GM10248 (cell line): ENCODE measurements at regions not wholly inside any gene's neighbourhood (a gene's known extent, or its start where the extent isn't known, plus 50 kb on each side); places are given as distances from the start of the nearest gene placed in this dataset.

ENCODE experiments used
- CTCF ChIA-PET: fragments of 300-600 bp; sonication (Branson Sonifier 250); formaldehyde crosslinking; extraction: SDS; loops from one replicate; lab custom pipeline; 2021; ENCODE audit warnings: antibody characterized with exemption; lab: Yijun Ruan, JAX
- POLR2A ChIA-PET: fragments of 350-650 bp; sonication (Branson Sonifier 250); formaldehyde crosslinking; extraction: SDS; loops from one replicate; lab custom pipeline; 2020; ENCODE audit warnings: antibody characterized with exemption; lab: Yijun Ruan, JAX
- DNase-seq: peaks from one replicate; pipeline ENCODE4 v3.0.0; 2012; ENCODE audit errors: extremely low spot score
- CTCF ChIP-seq: IDR thresholded peaks from 2 replicates; pipeline ENCODE4 v1.5.1; 2012; ENCODE audit warnings: mild to moderate bottlenecking, low read depth; ENCODE audit errors: extremely low read depth, missing control alignments, control extremely low read depth

- TF ChIP-seq CTCF = no peak
- no peak for DNase-seq
- ChIA-PET POLR2A (no interaction called here), CTCF (interaction anchor here (0.8 kb wide), 1 partner anchor 7 kb away, joined by 3 read pairs; no protein-coding TSS in a partner anchor)
These were observed 452.3 kb downstream of the ZIC3 start for GRCh38 chrX:138018145-138018799.

- DNase-seq = no peak
- TF ChIP-seq CTCF = no peak
- CTCF ChIA-PET = interaction anchor here (0.9 kb wide), 1 partner anchor 13 kb away, joined by 3 read pairs; no protein-coding TSS in a partner anchor
- POLR2A ChIA-PET = no interaction called here
These were observed 455.0 kb downstream of the ZIC3 start for GRCh38 chrX:138020941-138021340.

- TF ChIP-seq CTCF = peak; percentile 20
- CTCF ChIA-PET = interaction anchor here (1.0 to 1.9 kb wide), 2 partner anchors 8 to 15 kb away, joined by 3 to 4 read pairs; no protein-coding TSS in a partner anchor
- POLR2A ChIA-PET = no interaction called here
- peak; percentile 15 for DNase-seq
These were observed 460.3 kb downstream of the ZIC3 start for GRCh38 chrX:138026211-138026610.

- TF ChIP-seq CTCF = no peak
- ChIA-PET CTCF (no interaction called here), POLR2A (no interaction called here)
- DNase-seq = no peak
These were observed 465.8 kb downstream of the ZIC3 start for GRCh38 chrX:138031715-138032114.

GRCh38 chrX:138034136-138034535 is 468.2 kb downstream of the ZIC3 start:
- POLR2A ChIA-PET = no interaction called here
- no peak for TF ChIP-seq CTCF
- no peak for DNase-seq
- CTCF ChIA-PET = interaction anchor here (1.2 kb wide), 1 partner anchor 601 kb away, joined by 4 read pairs; no protein-coding TSS in a partner anchor

- ChIA-PET POLR2A (no interaction called here), CTCF (no interaction called here)
- DNase-seq = no peak
- TF ChIP-seq CTCF = no peak
These were observed 471.6 kb downstream of the ZIC3 start for GRCh38 chrX:138037548-138037947.

- no peak for TF ChIP-seq CTCF
- CTCF ChIA-PET = no interaction called here
- POLR2A ChIA-PET = no interaction called here
These were observed 492.0 kb downstream of the ZIC3 start for GRCh38 chrX:138057883-138058282.

More at GRCh38 chrX:138057883-138058282, 492.0 kb downstream of the ZIC3 start:
- DNase-seq = no peak
